ENCODE measurements at regions not wholly inside any gene's neighbourhood (a gene's known extent, or its start where the extent isn't known, plus 50 kb on each side); places are given as distances from the start of the nearest gene placed in this dataset.

DNA sequence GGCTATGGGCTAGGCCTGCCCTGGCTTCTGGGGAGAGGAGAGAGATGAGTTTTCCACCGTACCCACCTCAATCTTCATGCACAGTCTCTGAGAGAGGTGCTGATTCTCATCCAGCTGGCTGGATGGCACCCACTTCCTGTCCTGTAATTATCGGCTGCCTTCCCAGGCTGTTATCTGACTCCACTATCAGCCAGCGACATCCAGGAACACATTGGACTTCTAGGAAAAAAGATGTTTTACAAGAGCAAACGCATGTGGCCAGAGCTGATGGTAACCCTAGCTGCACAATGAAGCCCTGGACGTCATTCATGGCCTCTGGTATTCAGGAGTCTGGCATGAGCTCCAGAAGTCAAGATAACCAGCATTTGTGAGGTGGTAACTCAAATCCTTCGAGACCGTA lies 137.4 kb downstream of the EHF start:
- no peaks in the 10 kb centered on the region for H3K36me3 ChIP-seq (ENCODE audit: control insufficient read depth in 4 of 4, insufficient read depth in 4 of 4, low read length in 3 of 4)
- WGBS (ENCODE audit: insufficient coverage) = 85% methylated on average over 6 of the region's 7 CpGs
- no peak overlapping the region for H3K4me3 ChIP-seq (ENCODE audit: control insufficient read depth in 1 of 7, extremely low read depth in 1 of 7, insufficient read depth in 4 of 7, low read depth in 2 of 7, low read length in 6 of 7)
- DNase-seq = no peak
- peaks cover 0 to 3% (median 0%) of the 10 kb centered on the region in 5 experiments for H3K27me3 ChIP-seq (replicated peaks in 2 of 5; ENCODE audit: control insufficient read depth in 4 of 5, insufficient read depth in 5 of 5, low read length in 4 of 5)
- no peak overlapping the region for H3K27ac ChIP-seq (ENCODE audit: insufficient read depth in 1 of 2, low read depth in 1 of 2, low read length in 2 of 2, poor library complexity in 1 of 2, severe bottlenecking in 2 of 2)
- CTCF ChIA-PET = no interaction called here
- POLR2A ChIA-PET = no interaction called here
- H3K4me1 ChIP-seq (ENCODE audit: control extremely low read depth in 1 of 4, control insufficient read depth in 4 of 4, insufficient read depth in 4 of 4, low read length in 3 of 4) = no peaks in the 10 kb centered on the region
- peaks cover 0 to 2% (median 0%) of the 10 kb centered on the region in 5 experiments for H3K9me3 ChIP-seq (ENCODE audit: control extremely low read depth in 1 of 5, control insufficient read depth in 4 of 5, insufficient read depth in 2 of 5, low read depth in 1 of 5, low read length in 4 of 5)

DNA sequence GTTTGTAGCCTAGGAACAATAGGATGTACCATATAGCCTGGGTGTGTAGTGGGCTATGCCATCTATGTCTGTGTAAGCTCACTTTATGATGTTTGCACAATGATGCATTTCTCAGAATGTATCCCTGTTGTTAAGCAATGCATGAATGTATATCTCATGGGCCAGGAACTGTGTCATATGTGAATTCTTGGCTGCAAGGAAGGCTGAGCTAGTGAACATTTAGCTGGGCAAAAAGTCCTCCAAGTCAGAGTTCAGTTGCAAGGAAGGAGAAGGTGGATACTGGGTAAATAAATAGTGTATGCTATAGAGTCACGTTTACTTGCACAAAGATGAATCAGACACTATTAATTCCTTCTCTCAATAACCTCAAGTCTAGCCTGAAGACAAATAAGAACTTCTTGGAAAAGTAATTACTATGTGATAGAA lies 136.1 kb downstream of the EHF start:
- CTCF ChIA-PET = interaction anchor here (1.4 kb wide), 1 partner anchor 12 kb away, joined by 3 read pairs; no protein-coding TSS in a partner anchor

DNA sequence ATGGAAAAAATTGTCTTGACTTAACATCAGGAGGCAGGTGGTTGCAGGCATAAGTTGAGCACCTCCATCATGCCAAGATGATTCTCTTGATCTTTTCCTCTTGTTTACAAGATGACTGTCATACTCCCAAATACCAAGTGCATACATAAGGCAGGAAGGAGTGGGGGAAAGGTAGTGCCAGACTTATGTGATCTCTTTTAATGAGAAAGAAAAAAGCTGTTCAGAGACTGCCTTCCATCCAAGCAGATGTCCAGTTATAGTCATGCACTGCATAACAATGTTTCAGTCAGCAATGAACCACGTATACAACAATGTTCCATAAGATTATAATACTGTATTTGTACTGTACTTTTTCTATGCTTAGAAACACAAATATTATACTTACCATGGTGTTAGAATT lies 135.7 kb downstream of the EHF start:
- no peak overlapping the region for H3K4me3 ChIP-seq (ENCODE audit: control insufficient read depth in 1 of 7, extremely low read depth in 1 of 7, insufficient read depth in 4 of 7, low read depth in 2 of 7, low read length in 6 of 7)
- no peak overlapping the region for H3K27ac ChIP-seq (ENCODE audit: insufficient read depth in 1 of 2, low read depth in 1 of 2, low read length in 2 of 2, poor library complexity in 1 of 2, severe bottlenecking in 2 of 2)
- no CpG with 5 or more reads among the region's 1 CpG for WGBS (ENCODE audit: insufficient coverage)
- DNase-seq = no peak
- no peaks in the 10 kb centered on the region for H3K36me3 ChIP-seq (ENCODE audit: control insufficient read depth in 4 of 4, insufficient read depth in 4 of 4, low read length in 3 of 4)
- H3K27me3 ChIP-seq (replicated peaks in 2 of 5; ENCODE audit: control insufficient read depth in 4 of 5, insufficient read depth in 5 of 5, low read length in 4 of 5) = peaks cover 0 to 3% (median 0%) of the 10 kb centered on the region in 5 experiments
- H3K4me1 ChIP-seq (ENCODE audit: control extremely low read depth in 1 of 4, control insufficient read depth in 4 of 4, insufficient read depth in 4 of 4, low read length in 3 of 4) = no peaks in the 10 kb centered on the region
- ChIA-PET POLR2A (no interaction called here), CTCF (interaction anchor here (1.4 kb wide), 1 partner anchor 12 kb away, joined by 3 read pairs; no protein-coding TSS in a partner anchor)
- H3K9me3 ChIP-seq (ENCODE audit: control extremely low read depth in 1 of 5, control insufficient read depth in 4 of 5, insufficient read depth in 2 of 5, low read depth in 1 of 5, low read length in 4 of 5) = peaks cover 0 to 2% (median 0%) of the 10 kb centered on the region in 5 experiments

More for the DNA sequence above, 136.1 kb downstream of the EHF start:
- Histone ChIP-seq H3K27ac (ENCODE audit: insufficient read depth in 1 of 2, low read depth in 1 of 2, low read length in 2 of 2, poor library complexity in 1 of 2, severe bottlenecking in 2 of 2) (no peak overlapping the region), H3K4me3 (ENCODE audit: control insufficient read depth in 1 of 7, extremely low read depth in 1 of 7, insufficient read depth in 4 of 7, low read depth in 2 of 7, low read length in 6 of 7) (no peak overlapping the region), H3K27me3 (replicated peaks in 2 of 5; ENCODE audit: control insufficient read depth in 4 of 5, insufficient read depth in 5 of 5, low read length in 4 of 5) (peaks cover 0 to 3% (median 0%) of the 10 kb centered on the region in 5 experiments), H3K9me3 (ENCODE audit: control extremely low read depth in 1 of 5, control insufficient read depth in 4 of 5, insufficient read depth in 2 of 5, low read depth in 1 of 5, low read length in 4 of 5) (peaks cover 0 to 2% (median 0%) of the 10 kb centered on the region in 5 experiments), H3K36me3 (ENCODE audit: control insufficient read depth in 4 of 4, insufficient read depth in 4 of 4, low read length in 3 of 4) (no peaks in the 10 kb centered on the region), H3K4me1 (ENCODE audit: control extremely low read depth in 1 of 4, control insufficient read depth in 4 of 4, insufficient read depth in 4 of 4, low read length in 3 of 4) (no peaks in the 10 kb centered on the region)
- no CpG with 5 or more reads among the region's 1 CpG for WGBS (ENCODE audit: insufficient coverage)
- DNase-seq = no peak
- POLR2A ChIA-PET = no interaction called here

GRCh38 chr11:34755671-34756070 lies 134.8 kb downstream of the EHF start:
- H3K36me3 ChIP-seq (ENCODE audit: control insufficient read depth in 4 of 4, insufficient read depth in 4 of 4, low read length in 3 of 4) = no peaks in the 10 kb centered on the region
- DNase-seq = peak in 1 of 3 donors; percentile 9
- 92% methylated on average over 6 of the region's 7 CpGs for WGBS (ENCODE audit: insufficient coverage)
- ChIA-PET CTCF (interaction anchor here (1.4 kb wide), 1 partner anchor 19 kb away, joined by 3 read pairs; no protein-coding TSS in a partner anchor), POLR2A (no interaction called here)
- H3K9me3 ChIP-seq (ENCODE audit: control extremely low read depth in 1 of 5, control insufficient read depth in 4 of 5, insufficient read depth in 2 of 5, low read depth in 1 of 5, low read length in 4 of 5) = peaks cover 0 to 2% (median 0%) of the 10 kb centered on the region in 5 experiments
- H3K4me1 ChIP-seq (ENCODE audit: control extremely low read depth in 1 of 4, control insufficient read depth in 4 of 4, insufficient read depth in 4 of 4, low read length in 3 of 4) = no peaks in the 10 kb centered on the region
- H3K27ac ChIP-seq (ENCODE audit: insufficient read depth in 1 of 2, low read depth in 1 of 2, low read length in 2 of 2, poor library complexity in 1 of 2, severe bottlenecking in 2 of 2) = no peak overlapping the region
- H3K4me3 ChIP-seq (ENCODE audit: control insufficient read depth in 1 of 7, extremely low read depth in 1 of 7, insufficient read depth in 4 of 7, low read depth in 2 of 7, low read length in 6 of 7) = no peak overlapping the region
- peaks cover 0 to 3% (median 0%) of the 10 kb centered on the region in 5 experiments for H3K27me3 ChIP-seq (replicated peaks in 2 of 5; ENCODE audit: control insufficient read depth in 4 of 5, insufficient read depth in 5 of 5, low read length in 4 of 5)

DNA sequence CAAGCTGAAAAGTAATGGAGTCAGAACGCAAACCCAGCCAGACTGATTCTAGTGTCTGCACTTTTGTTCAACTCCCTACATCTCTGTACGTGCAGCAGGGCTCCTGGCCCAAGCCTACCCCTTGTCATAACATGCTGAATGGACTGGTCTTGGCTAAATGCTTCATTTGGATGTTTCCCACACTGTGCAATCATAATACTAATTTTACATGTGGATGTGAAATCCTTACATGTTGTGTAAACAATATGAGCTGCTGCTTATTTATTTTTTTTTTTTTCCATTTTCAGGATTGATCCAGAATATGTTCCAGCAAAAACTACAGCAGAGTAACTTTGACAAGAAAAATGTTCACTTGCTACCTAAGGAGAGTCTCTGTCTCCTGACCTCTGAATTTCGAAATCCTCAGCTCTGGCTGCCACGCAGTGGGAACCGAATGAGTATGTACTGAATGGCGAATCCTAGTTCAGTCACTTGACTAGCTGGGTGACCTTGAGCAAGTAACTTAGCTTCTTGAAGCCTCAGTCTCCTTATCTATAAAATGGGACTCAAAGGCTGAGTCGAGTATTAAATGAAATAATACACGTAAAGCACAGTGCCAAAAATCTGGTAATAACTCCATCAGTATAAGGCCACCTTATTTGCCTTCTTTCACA lies 133.4 kb downstream of the EHF start:
- 98% methylated on average over 6 of the region's 8 CpGs for WGBS (ENCODE audit: insufficient coverage)
- no peak overlapping the region for H3K4me3 ChIP-seq (ENCODE audit: control insufficient read depth in 1 of 7, extremely low read depth in 1 of 7, insufficient read depth in 4 of 7, low read depth in 2 of 7, low read length in 6 of 7)
- POLR2A ChIA-PET = no interaction called here
- peaks cover 0 to 7% (median 2%) of the 10 kb centered on the region in 4 experiments for H3K4me1 ChIP-seq (ENCODE audit: control extremely low read depth in 1 of 4, control insufficient read depth in 4 of 4, insufficient read depth in 4 of 4, low read length in 3 of 4)
- DNase-seq = no peak
- H3K9me3 ChIP-seq (ENCODE audit: control extremely low read depth in 1 of 5, control insufficient read depth in 4 of 5, insufficient read depth in 2 of 5, low read depth in 1 of 5, low read length in 4 of 5) = no peaks in the 10 kb centered on the region
- H3K36me3 ChIP-seq (ENCODE audit: control insufficient read depth in 4 of 4, insufficient read depth in 4 of 4, low read length in 3 of 4) = no peaks in the 10 kb centered on the region
- no peak overlapping the region for H3K27ac ChIP-seq (ENCODE audit: insufficient read depth in 1 of 2, low read depth in 1 of 2, low read length in 2 of 2, poor library complexity in 1 of 2, severe bottlenecking in 2 of 2)
- CTCF ChIA-PET = interaction anchor here (1.2 to 1.4 kb wide), 2 partner anchors 15 to 20 kb away, joined by 3 to 5 read pairs; no protein-coding TSS in a partner anchor
- peaks cover 0 to 3% (median 0%) of the 10 kb centered on the region in 5 experiments for H3K27me3 ChIP-seq (replicated peaks in 2 of 5; ENCODE audit: control insufficient read depth in 4 of 5, insufficient read depth in 5 of 5, low read length in 4 of 5)

DNA sequence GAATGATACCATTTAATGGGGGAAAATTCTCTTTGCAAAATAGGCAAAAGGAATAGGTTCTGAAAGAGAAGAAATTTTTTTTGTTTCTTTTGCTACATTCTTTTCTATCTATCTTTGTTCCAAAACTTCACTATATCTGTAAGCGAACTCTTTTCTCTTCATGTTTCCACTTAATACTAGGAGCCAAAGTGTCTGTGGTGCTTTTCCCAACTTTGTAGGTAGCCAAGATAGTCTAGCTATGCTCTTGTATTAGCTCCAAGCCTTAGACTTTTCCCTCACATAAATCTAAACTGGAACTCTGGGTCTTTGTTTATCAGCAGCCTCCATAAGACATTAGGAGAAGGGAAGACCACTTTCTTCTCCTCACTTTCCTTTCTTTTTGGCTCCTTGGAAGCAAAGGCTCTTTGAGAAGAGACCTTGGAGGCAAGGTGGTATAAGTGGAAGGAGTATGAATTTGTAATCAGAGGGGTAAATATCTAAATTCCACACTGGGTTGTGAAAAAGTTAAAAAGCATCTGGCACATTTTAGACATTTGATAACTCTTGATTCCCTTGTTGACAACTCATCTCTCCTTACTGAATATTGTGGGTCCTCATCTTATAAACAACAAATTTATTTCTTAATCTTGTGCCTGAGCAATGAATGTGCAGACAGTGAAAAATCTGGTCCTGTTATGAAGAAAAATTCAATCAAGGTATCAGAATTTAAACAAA lies 130.0 kb downstream of the EHF start:
- H3K4me1 ChIP-seq (ENCODE audit: control extremely low read depth in 1 of 4, control insufficient read depth in 4 of 4, insufficient read depth in 4 of 4, low read length in 3 of 4) = peaks cover 0 to 7% (median 2%) of the 10 kb centered on the region in 4 experiments
- H3K9me3 ChIP-seq (ENCODE audit: control extremely low read depth in 1 of 5, control insufficient read depth in 4 of 5, insufficient read depth in 2 of 5, low read depth in 1 of 5, low read length in 4 of 5) = no peaks in the 10 kb centered on the region
- POLR2A ChIA-PET = no interaction called here
- DNase-seq = no peak
- no peak overlapping the region for H3K27ac ChIP-seq (ENCODE audit: insufficient read depth in 1 of 2, low read depth in 1 of 2, low read length in 2 of 2, poor library complexity in 1 of 2, severe bottlenecking in 2 of 2)
- H3K36me3 ChIP-seq (ENCODE audit: control insufficient read depth in 4 of 4, insufficient read depth in 4 of 4, low read length in 3 of 4) = no peaks in the 10 kb centered on the region
- CTCF ChIA-PET = interaction anchor here (1.0 kb wide), 1 partner anchor 23 kb away, joined by 3 read pairs; no protein-coding TSS in a partner anchor
- WGBS (ENCODE audit: insufficient coverage) = no CpG with 5 or more reads among the region's 1 CpG
- H3K27me3 ChIP-seq (replicated peaks in 2 of 5; ENCODE audit: control insufficient read depth in 4 of 5, insufficient read depth in 5 of 5, low read length in 4 of 5) = no peaks in the 10 kb centered on the region
- no peak overlapping the region for H3K4me3 ChIP-seq (ENCODE audit: control insufficient read depth in 1 of 7, extremely low read depth in 1 of 7, insufficient read depth in 4 of 7, low read depth in 2 of 7, low read length in 6 of 7)
